Stimulated activated CD8-positive, alpha-beta memory T cell treated with anti-CD3 and anti-CD28 coated beads, Interleukin-7, amount 100 ng/mL, for 4 hours (primary cell): ENCODE measurements at regions not wholly inside any gene's neighbourhood (a gene's known extent, or its start where the extent isn't known, plus 50 kb on each side); places are given as distances from the start of the nearest gene placed in this dataset.
"Not testable (repeated sequence)": the region's sequence is repeated elsewhere in the genome, so short reads cannot be mapped to it uniquely, and the experiment has no call there.

Source experiments
- DNase-seq, 2 donors: peaks; one replicate each; pipeline ENCODE4 v3.0.0-alpha.2; 2020; ENCODE audit warnings: low read depth in 2 of 2

- no peak for DNase-seq
Observed at GRCh38 chrX:5702890-5703289, 525.8 kb downstream of the NLGN4X start.

- no peak for DNase-seq
Observed at GRCh38 chrX:5695971-5696370, 532.7 kb downstream of the NLGN4X start.

GRCh38 chrX:5683996-5684395 lies 544.7 kb downstream of the NLGN4X start:
- no peak for DNase-seq

DNA sequence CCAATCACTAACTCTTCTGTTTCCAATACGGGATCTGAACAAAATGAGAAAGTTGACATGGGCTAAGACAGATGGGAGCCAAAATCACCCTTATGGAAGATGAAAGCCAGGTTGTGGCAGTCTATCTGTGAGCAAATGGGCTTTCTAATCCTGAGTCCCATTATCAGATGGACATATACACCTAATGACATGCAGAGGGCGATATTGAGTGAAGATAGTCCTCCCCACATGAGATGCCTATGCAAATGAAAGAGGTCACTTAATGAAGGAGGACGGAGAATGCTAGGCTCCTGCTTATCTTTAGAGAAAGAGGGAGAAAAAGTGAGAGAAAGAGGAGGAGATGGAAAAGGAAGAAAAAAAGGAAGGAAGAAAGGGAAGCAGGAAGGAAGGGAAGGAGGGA lies 547.5 kb downstream of the NLGN4X start:
- no peak for DNase-seq

DNA sequence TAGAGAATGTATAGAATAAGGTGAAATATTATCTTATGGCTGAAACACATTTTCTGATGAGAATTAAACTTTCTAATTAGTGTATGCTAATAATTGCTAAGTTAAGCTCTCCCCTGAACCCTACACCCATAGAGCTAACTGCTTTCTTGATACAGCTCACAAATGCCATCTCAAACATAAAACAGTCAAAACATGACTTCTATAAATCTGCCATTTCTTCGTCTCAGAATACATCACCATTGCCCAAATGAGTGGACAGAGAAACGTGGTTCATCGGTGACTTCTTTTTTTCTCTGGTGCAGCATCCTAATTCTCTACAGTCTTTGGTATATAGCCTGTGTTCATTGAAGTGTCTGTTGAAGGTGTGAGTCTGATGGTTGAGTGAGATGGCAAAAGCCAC lies 554.6 kb downstream of the NLGN4X start:
- DNase-seq, result no peak

GRCh38 chrX:5672099-5672498 lies 556.6 kb downstream of the NLGN4X start:
- no peak for DNase-seq

- not testable (repeated sequence) for DNase-seq
Observed at GRCh38 chrX:5666689-5667088, 562.0 kb downstream of the NLGN4X start.

DNA sequence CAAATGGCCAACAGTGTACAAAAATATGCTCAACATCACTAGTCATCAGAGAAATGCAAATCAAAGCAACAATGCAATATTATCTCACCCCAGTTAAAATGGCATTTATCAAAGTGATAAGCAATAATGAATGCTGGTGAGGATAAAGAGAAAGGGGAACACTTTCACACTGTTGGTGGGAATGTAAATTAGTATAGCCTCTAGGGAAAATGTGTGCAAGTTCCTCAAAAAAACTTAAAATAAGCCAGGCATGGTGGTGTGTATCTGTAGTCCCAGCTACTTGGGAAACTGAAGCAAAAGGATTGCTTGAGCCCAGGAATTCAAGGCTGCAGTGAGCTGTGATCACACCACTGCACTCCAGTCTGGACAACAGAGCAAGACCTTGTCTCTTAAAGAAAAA lies 572.1 kb downstream of the NLGN4X start:
- no peak for DNase-seq

DNA sequence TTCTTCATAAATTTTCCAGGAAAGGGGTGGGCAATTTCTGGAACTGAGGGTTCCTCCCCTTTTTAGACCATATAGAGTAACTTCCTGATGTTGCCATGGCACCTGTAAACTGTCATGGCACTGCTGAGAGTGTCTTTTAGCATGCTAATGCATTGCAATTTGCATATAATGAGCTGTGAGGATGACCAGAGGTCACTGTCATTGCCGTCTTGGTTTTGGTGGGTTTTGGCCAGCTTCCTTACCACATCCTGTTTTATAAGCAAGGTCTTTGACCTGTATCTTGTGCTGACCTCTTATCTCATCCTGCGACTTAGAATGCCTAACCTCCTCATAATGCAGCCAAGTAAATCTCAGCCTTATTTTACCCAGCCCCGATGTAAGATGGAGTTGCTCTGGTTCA lies 577.8 kb downstream of the NLGN4X start:
- no peak for DNase-seq

DNA sequence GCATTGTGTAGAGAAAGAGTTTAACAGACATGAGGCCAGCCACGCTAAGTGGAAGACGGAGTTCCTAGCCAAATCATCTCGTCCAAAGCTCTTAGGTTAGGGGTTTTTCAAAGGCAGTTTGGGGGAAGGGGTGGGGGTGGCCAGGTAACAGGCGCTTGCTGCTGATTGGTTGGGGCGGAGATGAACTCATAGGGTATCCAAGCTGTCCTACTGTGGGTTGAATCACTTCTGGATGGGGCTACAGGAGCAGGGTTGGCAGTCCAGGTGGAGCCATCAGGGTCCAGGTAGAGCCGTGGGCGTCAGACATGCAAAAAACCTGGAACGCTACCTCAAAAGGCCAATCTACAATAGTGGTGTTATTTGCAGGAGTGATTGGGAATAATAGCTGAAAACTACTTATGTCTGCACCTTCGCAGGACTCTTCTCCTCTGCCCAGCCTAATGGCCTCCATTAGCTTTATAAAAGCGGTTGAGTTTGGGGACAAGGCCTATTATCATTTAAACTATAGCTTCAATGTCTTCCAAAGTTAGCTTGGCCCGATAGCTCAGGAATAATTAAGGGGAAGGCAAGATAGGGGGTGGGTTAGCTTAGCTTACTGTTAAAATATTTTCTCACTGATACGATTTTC lies 579.6 kb downstream of the NLGN4X start:
- DNase-seq, result no peak

GRCh38 chrX:5646818-5647217 lies 581.8 kb downstream of the NLGN4X start:
- DNase-seq, result no peak

GRCh38 chrX:5644776-5645175 lies 583.9 kb downstream of the NLGN4X start:
- DNase-seq, result no peak

- DNase-seq, result no peak
Observed at GRCh38 chrX:5640071-5640470, 588.6 kb downstream of the NLGN4X start.

DNA sequence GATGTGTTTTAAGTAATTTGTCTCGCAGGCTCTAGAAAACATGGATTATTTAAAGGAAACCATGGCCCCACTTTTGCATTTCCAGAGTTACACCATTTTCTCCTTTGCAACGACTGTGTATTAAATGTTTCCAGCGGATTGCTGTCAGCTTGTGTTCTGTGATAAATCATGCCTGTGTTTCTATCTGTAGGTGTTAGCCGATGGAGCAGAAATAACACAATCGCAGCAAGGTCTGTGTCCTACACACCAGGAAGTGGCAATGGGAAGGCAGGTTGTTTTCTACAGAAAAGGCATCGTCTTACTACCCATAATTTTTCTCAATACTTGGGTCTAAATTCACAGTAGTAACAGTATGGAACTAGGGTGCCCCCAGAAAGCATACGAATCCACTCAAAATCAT lies 590.1 kb downstream of the NLGN4X start:
- DNase-seq, result no peak

DNA sequence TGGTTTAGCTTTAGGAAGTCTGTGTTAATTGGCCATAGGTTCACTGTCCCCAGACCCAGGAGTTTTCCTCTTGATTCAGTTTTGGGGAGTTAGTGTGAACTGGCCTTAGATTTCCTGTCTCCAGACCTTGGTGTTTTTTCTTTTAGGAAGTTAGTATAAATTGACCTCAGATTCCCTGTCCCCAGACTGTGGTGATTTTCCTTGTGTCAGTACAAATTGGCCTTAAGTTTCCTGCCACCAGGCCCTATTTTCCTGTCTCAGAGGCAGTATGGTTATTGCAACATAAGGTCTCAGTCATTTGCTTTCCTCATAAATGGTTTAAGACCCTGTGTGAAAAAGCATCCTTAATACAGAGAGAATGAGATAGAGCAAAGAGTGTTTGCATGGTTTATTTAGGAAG lies 595.8 kb downstream of the NLGN4X start:
- no peak for DNase-seq

GRCh38 chrX:5632061-5632614 lies 596.5 kb downstream of the NLGN4X start:
- no peak for DNase-seq

GRCh38 chrX:5617666-5618065 lies 611.0 kb downstream of the NLGN4X start:
- DNase-seq, result no peak

DNA sequence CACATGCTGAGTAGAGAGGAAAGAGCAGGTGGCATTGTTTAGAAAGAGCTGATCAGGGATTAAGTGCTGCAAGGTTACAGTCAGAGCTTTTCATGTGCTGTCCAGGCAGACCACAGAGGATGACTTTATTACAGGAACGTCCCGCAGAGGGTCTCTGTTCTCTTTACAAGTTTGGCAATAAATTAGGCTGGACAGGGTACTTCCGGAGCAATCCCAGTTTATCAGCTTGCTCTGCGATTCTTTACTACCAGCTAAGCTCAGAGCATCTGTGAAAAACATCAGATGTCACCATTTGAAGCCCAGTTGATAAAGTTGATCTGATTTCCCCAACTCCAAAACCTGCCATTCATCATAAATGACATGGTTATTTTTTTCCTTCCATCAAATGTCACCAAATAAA lies 633.1 kb downstream of the NLGN4X start:
- no peak for DNase-seq

DNA sequence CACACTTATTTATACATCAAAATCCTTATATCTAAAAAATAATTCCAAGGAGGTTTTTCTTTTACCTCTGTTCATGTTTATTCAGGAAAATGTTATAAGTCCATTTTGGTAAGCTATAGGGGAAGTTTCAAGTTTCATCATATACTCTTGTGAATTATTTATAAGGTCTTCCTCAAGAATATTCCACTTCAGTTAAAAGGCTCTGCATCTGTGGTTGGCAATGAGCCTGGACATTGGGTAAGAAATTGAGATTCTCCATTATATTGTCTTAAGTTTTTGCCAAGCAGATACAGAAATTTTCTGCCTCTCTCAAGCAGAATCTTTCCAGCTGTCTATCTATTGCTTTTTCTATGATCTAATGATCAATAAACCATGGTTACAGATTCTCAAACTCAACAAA lies 641.9 kb downstream of the NLGN4X start:
- DNase-seq, result no peak

DNA sequence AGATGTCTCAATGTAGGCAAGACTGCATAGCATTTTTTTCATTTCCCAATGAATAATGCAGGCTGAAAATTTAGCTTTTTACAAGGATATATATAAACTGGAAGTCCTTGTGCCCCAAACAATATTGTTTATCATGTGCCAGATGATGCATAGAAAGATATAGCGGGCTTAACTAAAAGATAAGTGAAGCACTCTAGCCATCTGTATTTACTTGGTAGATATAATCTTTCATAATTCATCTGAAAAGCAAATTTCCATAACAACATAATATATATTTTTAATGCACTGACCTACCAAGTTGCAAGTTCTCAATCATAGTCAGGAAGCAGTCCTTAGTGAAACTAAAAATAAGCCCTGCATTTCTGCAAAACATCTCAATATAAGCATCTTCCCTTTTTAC lies 653.3 kb downstream of the NLGN4X start:
- DNase-seq, result no peak

DNA sequence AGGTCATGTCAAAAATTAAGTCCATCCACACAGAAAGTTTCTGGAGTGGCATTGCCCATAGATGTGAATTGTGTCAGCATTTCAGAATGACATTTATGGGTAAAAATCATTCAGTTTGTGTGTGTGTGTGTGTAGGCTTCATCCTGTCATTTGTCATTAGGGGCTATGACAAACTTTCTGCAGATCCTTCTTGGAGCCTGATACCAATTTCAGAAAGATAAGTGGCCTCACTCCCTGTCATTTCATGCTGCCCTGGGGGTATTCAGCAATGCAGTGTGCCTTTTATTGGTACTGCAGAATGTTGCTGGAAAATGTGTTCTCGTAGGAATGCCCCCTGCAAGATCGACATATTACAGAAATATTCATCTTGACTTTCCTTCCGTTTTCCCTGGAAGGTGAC lies 659.7 kb downstream of the NLGN4X start:
- no peak for DNase-seq

DNA sequence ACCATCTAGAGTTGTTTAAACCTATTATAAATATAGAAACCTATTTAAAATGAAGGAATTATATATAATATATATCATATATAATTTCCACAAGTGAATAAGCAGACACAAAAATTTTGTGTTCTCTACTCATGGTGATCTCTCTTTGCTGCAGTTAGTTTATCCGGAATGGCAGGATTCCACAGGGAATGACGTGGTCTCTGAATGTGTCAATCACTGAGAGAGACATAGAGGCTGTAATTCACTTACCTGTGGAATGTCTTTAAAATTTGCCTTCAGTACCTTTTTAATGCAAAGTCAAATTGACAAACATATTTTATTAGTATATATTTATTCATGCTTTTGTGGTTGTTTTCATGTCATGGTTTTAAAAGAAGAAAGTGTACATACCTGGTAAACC lies 669.3 kb downstream of the NLGN4X start:
- DNase-seq, result no peak

GRCh38 chrX:5549512-5549911 lies 679.2 kb downstream of the NLGN4X start:
- no peak for DNase-seq

- DNase-seq, result no peak
Observed at GRCh38 chrX:5537098-5537497, 691.6 kb downstream of the NLGN4X start.
